Activated naive CD8-positive, alpha-beta T cell treated with anti-CD3 and anti-CD28 coated beads, Interleukin-2, amount 10 ng/mL, durations not matched to agents 7 days and 5 days (primary cell): ENCODE measurements at regions not wholly inside any gene's neighbourhood (a gene's known extent, or its start where the extent isn't known, plus 50 kb on each side); places are given as distances from the start of the nearest gene placed in this dataset.
A peak's percentile ranks its signal among the peaks of the same experiment; 100 is the strongest.

ENCODE experiments used
- ATAC-seq: fragments of 150-1000 bp; cut with Tn5 transposase; one replicate; pipeline ENCODE4 v1.10.0; 2021; ENCODE audit warnings: low read depth, moderate library complexity
- POLR2A ChIA-PET: fragments of 350-600 bp; sonication (Branson Sonifier 250); formaldehyde crosslinking; loops from one replicate; lab custom pipeline; 2021; ENCODE audit warnings: antibody characterized with exemption; lab: Charles Lee
- DNase-seq: peaks from one replicate; pipeline ENCODE4 v3.0.0; 2021
- H3K27ac Mint-ChIP-seq: one replicate; pipeline ENCODE4 v1.8.0; 2022; ENCODE audit warnings: mild to moderate bottlenecking, mixed read lengths
- H3K27me3 Mint-ChIP-seq: one replicate; pipeline ENCODE4 v1.8.0; 2022; ENCODE audit warnings: mild to moderate bottlenecking, moderate library complexity, mixed read lengths
- H3K36me3 Mint-ChIP-seq: one replicate; pipeline ENCODE4 v1.8.0; 2021; ENCODE audit warnings: mild to moderate bottlenecking, mixed read lengths
- H3K4me1 Mint-ChIP-seq: one replicate; pipeline ENCODE4 v1.8.0; 2021; ENCODE audit warnings: mixed read lengths
- H3K4me3 Mint-ChIP-seq: one replicate; pipeline ENCODE4 v1.8.0; 2022; ENCODE audit warnings: mild to moderate bottlenecking, moderate library complexity, mixed read lengths
- H3K9me3 Mint-ChIP-seq: one replicate; pipeline ENCODE4 v1.8.0; 2021; ENCODE audit warnings: mixed read lengths

DNA sequence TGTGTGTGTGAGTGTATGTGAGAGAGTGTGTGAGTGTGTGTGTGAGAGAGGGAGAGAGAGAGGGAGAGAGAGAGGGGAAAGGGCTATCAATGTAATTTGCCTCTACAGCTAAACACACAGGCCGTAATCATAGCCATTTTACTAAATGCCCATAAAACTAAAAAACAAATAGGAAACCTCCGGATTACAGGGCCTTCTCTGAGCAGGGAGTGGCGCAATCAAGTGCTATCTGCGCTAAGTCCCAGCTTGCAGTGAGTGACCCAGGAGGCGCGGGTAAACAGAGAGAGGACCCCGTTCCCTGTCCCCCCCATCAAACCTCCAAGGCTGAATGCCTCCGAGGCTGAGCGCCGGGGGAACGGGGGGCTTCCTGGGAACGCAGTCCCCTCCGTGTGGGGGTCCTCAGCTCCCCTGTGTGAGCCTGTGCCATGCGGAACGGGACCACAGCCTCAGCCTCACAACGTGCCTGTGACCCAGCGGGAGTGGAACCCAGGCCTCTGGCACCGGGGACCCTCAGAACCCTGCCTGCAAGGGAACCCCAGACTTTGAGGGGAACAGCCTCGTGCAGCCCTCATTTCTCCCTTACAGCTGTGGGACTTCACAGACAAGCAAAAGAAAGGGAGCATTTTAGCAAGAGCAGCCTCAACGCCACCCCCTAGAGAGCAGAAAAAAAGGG lies 54.7 kb upstream of the ID2 start:
- peaks cover 2% of the 10 kb centered on the region for H3K27me3 Mint-ChIP-seq
- DNase-seq (peak; percentile 23), ATAC-seq (no peak)
- H3K4me1 Mint-ChIP-seq, result peaks cover 13% of the 10 kb centered on the region
- POLR2A ChIA-PET, result no interaction called here
- H3K4me3 Mint-ChIP-seq, result no peak overlapping the region
- H3K27ac Mint-ChIP-seq, result no peak overlapping the region
- H3K9me3 Mint-ChIP-seq, result no peaks in the 10 kb centered on the region
- no peaks in the 10 kb centered on the region for H3K36me3 Mint-ChIP-seq

DNA sequence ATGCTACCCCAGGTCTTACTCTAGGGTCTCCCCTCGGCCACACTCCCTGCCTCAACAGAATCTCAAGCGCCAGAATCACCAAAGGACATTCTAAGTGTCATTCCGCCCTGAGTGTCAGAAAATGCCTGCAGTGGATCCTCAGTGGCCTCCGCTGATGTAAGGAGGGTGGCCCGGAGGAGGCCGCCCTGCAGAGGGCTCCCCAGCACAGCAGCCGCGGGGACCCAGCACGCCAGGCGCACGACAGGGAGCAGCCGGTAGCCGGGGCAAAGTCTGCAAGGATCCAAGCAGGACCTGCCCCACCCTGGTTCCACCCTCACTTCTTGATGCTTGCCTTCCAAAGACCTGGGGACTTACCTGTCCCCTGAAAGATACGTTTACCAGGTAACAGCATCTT lies 54.2 kb upstream of the ID2 start:
- no peak overlapping the region for H3K27ac Mint-ChIP-seq
- peak; percentile 23 for DNase-seq
- H3K9me3 Mint-ChIP-seq, result no peaks in the 10 kb centered on the region

DNA sequence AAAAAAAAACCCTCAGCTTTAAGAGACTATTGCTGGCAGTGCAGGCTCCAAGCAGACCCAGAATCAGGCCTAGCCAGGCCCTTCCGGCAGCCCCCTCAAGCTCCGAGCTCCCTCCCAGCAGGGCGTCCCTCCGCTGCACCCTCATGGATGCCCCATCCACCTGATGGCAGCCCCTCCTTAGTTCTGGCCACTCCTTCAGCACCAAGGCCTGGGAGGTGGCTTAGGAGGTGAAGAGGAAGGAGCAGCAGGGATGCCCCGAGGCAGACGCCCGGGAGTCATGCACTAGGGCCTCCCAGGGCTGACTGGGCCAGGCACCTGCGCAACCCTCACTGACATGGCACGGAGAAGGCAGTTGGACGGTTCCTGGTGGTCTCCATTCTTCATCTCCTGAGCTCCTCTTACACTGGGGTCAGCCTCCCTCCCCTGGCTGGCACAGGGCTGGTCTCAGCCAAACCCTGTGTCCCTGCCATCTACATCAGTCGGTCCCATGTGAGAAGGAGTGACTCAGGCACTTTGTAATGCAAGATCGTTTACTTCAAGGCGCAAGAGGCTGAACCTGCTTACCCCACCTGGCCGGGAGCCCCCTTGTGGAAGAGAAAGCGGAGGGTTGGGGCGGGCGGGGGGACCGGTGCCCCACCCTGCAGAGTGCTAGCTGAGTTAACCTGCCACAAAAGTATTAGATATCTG lies 53.5 kb upstream of the ID2 start:
- Mint-ChIP-seq H3K4me3 (no peak overlapping the region), H3K4me1 (peaks cover 5% of the 10 kb centered on the region), H3K27ac (no peak overlapping the region), H3K36me3 (no peaks in the 10 kb centered on the region), H3K27me3 (peaks cover 2% of the 10 kb centered on the region), H3K9me3 (no peaks in the 10 kb centered on the region)
- POLR2A ChIA-PET, result no interaction called here
- ATAC-seq (no peak), DNase-seq (no peak)

More for the DNA sequence above, 54.2 kb upstream of the ID2 start:
- POLR2A ChIA-PET, result no interaction called here
- no peak overlapping the region for H3K4me3 Mint-ChIP-seq
- ATAC-seq, result no peak
- H3K4me1 Mint-ChIP-seq, result peaks cover 11% of the 10 kb centered on the region
- no peaks in the 10 kb centered on the region for H3K36me3 Mint-ChIP-seq
- H3K27me3 Mint-ChIP-seq, result peaks cover 2% of the 10 kb centered on the region

DNA sequence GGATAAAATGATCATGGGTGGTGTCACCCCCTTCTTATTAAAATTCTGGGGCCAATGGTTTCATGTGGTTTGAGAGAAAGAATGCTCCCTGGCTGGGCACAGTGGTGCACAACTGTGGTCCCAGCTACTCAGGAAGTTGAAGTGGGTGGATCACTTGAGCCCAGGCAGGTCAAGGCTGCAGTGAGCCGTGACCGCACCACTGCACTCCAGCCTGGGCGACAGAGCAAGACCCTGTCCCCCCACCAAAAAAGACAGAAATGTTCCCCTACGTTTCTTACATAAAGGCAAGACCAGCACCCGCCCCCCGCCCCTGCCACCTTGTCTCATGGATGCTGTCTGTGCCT lies 53.0 kb upstream of the ID2 start:
- Mint-ChIP-seq H3K4me1 (peaks cover 5% of the 10 kb centered on the region), H3K36me3 (no peaks in the 10 kb centered on the region), H3K27me3 (peaks cover 2% of the 10 kb centered on the region), H3K9me3 (no peaks in the 10 kb centered on the region), H3K27ac (no peak overlapping the region), H3K4me3 (no peak overlapping the region)
- DNase-seq, result no peak
- POLR2A ChIA-PET, result interaction anchor here (0.6 kb wide), 1 partner anchor 1406 kb away, joined by 5 read pairs; no protein-coding TSS in a partner anchor
- no peak for ATAC-seq

DNA sequence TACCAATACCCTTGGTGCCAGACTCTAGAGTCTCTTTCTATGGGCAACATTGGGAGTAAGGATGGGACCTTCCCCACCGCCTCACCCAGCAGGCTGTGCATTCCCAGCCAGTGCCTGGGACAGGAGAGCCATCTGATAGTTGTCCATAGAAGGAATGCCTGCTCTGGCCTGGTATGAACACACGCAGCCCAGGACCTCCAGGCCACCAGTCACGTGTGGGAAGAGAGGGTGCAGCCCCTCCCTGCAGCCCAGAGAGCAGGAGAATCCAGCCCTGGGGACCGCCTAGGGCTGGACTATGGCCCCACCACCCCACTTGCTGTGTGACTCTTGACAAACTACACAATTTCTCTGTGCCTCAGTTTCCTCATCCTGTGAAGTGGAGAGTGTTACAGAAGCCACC lies 52.5 kb upstream of the ID2 start:
- Mint-ChIP-seq H3K4me3 (no peak overlapping the region), H3K36me3 (no peaks in the 10 kb centered on the region), H3K9me3 (no peaks in the 10 kb centered on the region), H3K27me3 (peaks cover 2% of the 10 kb centered on the region), H3K4me1 (peaks cover 5% of the 10 kb centered on the region), H3K27ac (no peak overlapping the region)
- ATAC-seq (no peak), DNase-seq (no peak)
- POLR2A ChIA-PET, result interaction anchor here (0.6 kb wide), 1 partner anchor 1406 kb away, joined by 5 read pairs; no protein-coding TSS in a partner anchor

DNA sequence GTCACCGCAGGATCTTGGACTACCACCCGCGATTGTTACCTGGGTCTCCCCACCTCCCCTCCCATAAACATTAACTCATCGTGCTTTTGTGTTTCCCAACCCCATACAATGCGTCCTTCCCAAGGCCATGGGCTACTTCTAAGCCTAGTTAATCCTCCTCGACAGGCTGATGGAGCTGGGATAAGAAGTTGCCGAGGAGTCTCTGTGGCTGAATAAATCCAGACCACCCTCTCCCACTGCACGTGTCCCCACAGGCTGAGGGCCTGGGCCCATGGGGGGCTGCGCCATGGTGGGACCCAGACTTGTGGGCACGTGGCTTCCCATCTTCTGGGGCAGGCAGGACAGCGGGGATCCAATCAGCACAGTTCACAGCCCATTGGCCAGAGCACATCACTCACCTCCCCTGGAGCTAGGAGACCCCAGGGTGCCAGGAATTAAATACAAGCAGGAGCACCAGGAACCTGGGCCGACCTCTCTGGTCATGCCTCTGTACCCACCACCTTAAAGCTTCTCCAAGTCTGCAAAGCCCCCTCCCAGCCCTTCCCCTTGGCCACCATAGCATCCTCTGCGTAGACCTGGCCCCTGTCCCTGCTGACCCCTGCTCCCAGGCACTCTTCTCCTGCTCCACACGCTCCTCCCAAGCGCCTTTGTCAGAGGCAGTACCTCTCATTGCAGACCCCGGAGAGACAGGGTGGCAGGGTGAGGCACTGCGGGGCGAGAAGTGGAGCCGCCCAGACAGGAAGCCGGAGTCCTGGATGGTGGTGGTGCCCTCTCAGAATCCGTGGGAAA lies 51.0 kb upstream of the ID2 start:
- Mint-ChIP-seq H3K27ac (no peak overlapping the region), H3K27me3 (peaks cover 2% of the 10 kb centered on the region), H3K4me3 (no peak overlapping the region), H3K36me3 (no peaks in the 10 kb centered on the region), H3K9me3 (no peaks in the 10 kb centered on the region), H3K4me1 (peaks cover 5% of the 10 kb centered on the region)
- POLR2A ChIA-PET, result no interaction called here
- ATAC-seq, result no peak
- no peak for DNase-seq

DNA sequence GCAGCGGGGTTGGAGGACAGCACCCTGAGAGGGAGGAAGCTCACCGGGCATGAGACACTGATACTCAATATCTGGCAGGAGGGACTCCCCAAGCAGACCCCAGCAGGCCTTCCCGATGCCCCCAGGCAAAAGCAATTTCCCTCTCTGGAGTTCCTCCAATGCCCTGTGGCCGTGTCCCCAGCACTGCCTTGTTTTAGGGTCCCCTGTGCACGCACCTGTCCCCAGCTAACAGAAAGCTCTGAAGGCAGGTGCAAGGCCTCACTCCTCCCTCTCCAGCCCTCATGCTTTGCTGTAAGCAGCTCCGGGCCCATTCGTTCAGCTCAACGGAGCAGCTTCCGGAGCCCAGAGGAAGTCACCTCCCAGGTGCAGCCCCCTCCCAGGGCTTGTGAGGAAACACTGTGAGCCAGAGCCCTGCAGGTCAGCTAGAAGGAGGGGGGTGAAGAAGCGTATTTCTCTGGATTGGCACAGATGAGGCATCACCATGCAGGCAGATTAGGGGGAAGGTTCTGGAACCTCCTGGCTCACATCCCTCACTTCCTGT lies 50.3 kb upstream of the ID2 start:
- DNase-seq, result no peak
- peak; percentile 53 for ATAC-seq
- Mint-ChIP-seq H3K4me3 (peak overlapping the region; percentile 15), H3K27me3 (peaks cover 2% of the 10 kb centered on the region), H3K4me1 (peaks cover 5% of the 10 kb centered on the region), H3K36me3 (no peaks in the 10 kb centered on the region), H3K27ac (peak overlapping the region; percentile 65), H3K9me3 (no peaks in the 10 kb centered on the region)
- POLR2A ChIA-PET, result interaction anchor here (1.2 kb wide), 1 partner anchor 11 kb away, joined by 3 read pairs; no protein-coding TSS in a partner anchor
